Urinary bladder (tissue), 1 donor: ENCODE measurements at regions not wholly inside any gene's neighbourhood (a gene's known extent, or its start where the extent isn't known, plus 50 kb on each side); places are given as distances from the start of the nearest gene placed in this dataset. TPM values are rescaled to one million over a fixed set of nuclear protein-coding genes. Genes with fewer than 3 reads are reported as not detected.

Experiments
- small RNA-seq: library from RNA; depleted of rRNA; stranded (forward); fragments of <200 nt; gene quantifications from one replicate; pipeline ENCODE3, GENCODE V24; 2014

Small RNA genes in the stretch of these regions (small RNA-seq; reads per million reads assigned to genes)
- gene MTCO1P35 (not detected), gene MTND6P6 (not detected), gene RF00019 (not detected), gene RNU6-1308P (not detected)
